HG03565 (cell line): ENCODE measurements at regions not wholly inside any gene's neighbourhood (a gene's known extent, or its start where the extent isn't known, plus 50 kb on each side); places are given as distances from the start of the nearest gene placed in this dataset.

Experiments
- ATAC-seq: cut with Tn5 transposase; IDR thresholded peaks from one replicate; pipeline ENCODE4 v1.9.1; 2021; ENCODE audit warnings: mild to moderate bottlenecking, moderate library complexity; ENCODE audit not compliant: unreplicated experiment

GRCh38 chr11:103850419-103851165 is 185.8 kb upstream of the DDI1 start:
- ATAC-seq: no peak

GRCh38 chr11:103851166-103851651 is 185.2 kb upstream of the DDI1 start:
- ATAC-seq: no peak
